Hematopoietic multipotent progenitor cell treated with erythropoietin and hydrocortisone succinate and interleukin-3 and kit ligand, for 17 days (in vitro differentiated cells): ENCODE measurements at regions not wholly inside any gene's neighbourhood (a gene's known extent, or its start where the extent isn't known, plus 50 kb on each side); places are given as distances from the start of the nearest gene placed in this dataset.

Experiments
- DNase-seq: peaks from one replicate; pipeline ENCODE4 v3.0.0-alpha.2; 2015; ENCODE audit warnings: low spot score

DNA sequence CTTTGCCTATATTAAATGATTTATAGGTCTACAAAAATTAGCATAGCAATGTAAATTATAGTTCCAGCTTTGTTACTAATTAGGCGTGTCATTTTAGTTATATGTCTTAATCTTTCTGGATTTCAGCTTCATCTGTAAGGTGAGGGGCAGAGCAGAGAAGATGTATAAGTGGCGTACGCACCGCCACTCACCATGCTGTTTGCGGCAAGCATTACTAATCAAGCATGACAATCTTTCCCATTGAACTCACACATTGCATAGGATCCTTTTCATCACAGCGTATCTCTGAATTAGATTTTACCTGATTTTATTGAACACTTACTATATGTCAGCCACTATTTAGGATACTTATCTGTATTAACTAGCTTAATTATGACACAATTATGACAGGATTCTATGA, 183.6 kb upstream of the DLGAP1 start:
- DNase-seq, result no peak

DNA sequence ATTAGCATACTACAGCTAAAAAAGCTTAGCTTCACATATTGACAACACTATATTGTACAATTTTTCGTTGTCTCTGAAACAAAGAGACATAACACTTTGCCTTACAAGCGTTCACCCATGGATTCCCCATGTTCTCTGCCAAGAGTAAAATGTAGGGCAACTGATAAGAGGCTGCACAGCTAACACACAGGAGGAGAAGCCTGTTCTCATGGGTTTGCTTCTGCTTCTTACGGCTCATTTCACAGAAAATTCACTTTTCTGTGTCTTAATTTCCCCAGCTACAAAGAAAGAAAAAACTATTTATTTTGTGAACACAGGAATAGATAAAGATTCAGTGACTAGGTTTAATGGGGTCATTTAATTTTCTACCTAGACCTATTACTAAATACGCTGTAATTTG, 182.8 kb upstream of the DLGAP1 start:
- no peak for DNase-seq

DNA sequence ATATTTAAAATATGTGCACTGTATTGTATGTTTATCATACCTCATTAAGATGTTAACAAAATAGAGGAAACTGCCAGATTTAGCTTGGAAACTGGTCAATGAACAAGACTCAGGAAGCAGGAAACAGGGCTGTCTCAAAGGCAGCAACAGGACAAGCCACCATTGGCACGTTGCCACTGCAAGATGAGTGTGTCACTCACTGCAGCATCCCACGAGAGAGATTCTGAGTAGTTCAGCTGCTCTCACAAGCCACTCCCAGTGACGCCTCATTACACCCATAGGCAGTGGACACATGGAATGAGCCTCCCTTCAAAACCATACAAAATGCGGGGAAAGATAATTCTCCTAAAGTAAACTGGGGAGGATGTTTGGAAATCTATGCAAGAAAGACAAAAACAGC, 181.9 kb upstream of the DLGAP1 start:
- DNase-seq, result no peak

DNA sequence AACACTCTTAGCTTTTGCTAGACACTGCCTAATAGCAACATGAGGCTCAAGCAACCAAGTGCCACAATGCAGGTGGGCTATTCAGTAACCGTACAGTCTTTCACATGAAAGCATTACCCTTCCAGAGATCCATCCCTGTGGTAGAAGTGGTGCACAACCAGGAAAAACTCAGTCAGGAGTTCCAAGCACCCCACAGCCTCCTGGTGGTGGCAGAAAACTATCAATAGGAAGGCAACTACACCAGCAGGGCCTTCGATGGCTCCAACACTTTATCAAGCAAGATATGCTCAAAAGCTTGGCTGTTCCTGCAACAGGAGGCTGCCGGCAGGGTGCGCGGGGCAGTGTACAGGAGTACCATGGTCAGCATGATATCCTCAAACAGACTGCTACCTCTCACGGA, 176.1 kb upstream of the DLGAP1 start:
- DNase-seq, result no peak

DNA sequence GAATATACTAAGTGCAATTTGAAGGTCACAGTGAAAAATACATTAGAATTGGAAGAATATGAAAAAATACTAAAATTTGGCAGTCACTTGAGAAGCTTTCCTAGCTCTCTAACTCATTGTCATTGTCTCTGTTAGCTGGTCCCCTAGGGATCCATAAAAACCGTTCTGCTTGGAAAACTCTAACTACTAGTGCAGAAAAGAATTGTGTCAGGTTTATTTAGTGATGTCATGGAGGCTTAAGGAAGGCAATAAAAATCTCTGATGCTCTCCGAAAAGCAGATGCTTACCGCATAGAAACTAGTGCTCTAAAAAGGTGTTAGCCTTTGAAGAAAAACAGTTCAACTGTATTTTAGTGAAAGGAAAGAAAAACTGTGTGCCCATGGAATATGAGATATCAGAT, 150.1 kb upstream of the DLGAP1 start:
- no peak for DNase-seq

DNA sequence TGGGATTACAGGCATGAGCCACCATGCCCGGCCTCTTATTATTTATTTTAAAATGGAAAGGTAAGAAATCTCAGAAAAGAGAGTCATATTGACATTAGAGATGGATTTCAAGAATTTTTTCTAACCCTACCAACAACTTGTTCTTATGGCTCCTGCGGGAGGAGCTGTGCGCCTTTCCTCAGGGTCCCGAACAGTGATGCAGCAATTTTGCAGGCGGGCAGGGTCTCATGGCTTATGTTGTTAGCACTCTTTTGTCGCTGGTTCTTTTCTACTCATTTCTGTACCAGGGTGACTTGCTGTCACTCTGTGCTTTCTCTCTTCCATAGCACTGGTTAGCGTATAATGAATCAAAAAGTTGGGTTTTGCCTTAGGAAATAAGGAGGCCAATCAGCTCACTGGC, 148.8 kb upstream of the DLGAP1 start:
- DNase-seq, result no peak

DNA sequence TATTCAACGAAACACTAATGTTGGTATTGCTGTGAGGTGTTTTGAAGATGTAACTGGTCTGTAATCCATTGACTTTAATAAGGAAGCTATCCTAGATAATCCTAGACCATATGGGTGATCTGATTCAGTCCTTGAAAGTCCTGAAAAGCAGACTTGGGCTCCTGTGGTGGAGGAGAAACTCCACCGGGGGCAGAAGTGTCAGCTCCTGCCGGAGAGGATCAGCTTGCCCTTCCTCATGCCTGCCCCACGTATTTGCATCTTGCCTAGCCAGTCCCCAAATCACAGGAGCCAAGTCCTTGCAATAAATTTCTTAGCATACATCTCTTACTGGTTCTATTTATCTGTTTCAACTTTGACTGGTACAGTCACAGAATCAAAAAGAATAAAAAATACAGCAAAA, 144.2 kb upstream of the DLGAP1 start:
- DNase-seq, result no peak

DNA sequence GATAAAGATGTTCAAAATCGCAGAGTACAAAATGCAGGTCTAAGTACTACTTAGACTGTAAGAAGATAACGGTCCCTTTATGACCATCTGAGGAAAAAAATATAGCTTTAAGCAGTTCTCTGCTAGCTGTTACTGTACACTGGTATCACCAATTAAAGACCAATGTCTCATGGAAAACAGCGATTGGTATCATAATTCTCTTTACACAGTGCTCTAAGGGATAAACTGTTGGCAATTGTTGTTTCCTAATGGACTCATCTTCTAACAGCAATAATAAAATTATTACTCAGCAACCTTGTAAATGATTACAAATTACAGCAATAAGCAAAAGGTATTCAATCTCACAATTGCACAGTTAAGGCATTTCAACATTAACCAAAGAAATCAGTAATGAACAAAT, 142.2 kb upstream of the DLGAP1 start:
- DNase-seq, result no peak

DNA sequence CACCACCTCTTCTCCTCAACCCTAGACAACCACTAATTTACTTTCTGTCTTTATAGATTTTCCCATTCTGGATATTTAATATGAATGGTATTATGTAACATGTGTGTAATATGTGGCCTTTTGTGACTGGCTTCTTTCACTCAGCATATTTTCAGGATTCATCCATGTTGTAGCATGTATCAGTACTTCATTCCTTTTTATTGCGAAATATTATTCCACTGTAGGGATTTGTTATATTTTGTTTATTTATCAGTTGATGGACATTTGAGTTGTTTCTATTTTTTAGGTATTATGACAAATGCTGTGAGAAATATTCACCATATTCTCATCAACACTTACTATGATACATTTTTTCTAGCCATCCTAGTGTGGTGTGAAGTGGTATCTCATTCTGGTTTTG, 138.8 kb upstream of the DLGAP1 start:
- DNase-seq, result no peak

DNA sequence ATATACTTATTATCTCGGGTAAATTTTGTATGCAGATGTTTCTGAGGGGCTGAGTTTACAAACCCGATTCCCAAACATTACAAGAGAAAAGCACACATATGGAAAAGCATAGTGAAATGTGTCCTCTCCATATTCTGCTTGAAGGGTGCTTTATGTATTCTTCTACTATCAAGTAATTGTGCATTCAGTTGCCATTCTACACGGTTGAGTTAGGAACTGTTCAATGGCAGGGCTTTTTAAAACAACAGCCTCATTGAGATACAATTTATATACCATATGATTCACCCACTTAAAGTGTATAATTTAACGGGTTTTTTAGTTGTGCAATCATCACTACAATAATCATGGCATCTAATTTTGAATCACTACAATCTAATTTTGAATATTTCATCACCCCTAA, 138.4 kb upstream of the DLGAP1 start:
- DNase-seq, result no peak

DNA sequence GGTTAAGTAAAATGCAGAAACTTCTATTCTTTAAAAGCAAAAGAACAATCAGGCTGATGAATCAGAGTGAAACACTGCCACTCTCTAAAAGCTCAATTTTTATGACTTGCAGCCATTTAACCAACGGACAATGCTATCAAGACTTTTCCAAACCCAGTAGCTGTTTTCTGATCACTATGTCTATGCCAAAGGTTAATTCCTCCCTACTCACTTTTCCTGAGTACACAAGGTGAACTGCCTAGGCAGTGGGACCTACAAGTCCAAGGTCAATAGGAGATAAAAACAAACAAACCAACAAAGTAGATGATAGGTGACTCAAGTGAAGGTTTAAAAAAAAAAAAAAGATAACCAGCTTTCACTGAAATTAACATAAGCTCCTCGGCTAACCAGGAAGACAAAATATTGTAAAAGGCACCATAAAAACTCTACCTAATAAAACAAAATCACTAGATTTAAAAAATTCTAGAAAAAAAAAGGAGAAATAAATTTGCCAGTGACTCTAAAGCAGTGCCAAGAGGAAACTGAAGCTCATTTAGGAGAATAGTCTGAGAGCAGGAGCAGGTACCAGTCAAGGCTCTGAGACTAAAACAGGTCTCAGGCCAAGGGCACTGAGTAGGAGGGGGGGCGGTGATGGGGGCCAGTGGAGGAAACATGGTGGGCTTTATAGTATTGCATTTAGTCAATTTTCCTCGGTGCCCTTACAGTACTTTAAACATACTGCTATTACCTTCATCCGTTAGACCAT, 134.1 kb upstream of the DLGAP1 start:
- no peak for DNase-seq

DNA sequence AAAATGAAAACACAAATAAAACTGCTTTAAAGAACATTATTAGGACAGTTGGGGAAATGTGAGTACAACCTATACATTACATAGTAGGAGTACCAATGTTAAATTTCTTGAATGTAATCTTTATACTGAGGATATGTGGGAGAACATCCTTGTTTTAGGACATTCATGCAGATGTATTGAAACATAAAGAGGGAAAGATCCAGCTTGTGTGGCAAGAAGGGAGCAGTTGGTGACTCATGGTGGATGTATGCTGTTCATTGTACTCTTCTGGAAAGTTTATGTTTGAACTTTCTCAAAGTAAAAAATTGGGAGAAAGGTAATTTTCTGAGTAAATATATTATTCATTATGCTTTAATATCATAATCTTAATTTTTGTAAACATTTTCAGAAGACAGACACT, 132.1 kb upstream of the DLGAP1 start:
- DNase-seq, result no peak

DNA sequence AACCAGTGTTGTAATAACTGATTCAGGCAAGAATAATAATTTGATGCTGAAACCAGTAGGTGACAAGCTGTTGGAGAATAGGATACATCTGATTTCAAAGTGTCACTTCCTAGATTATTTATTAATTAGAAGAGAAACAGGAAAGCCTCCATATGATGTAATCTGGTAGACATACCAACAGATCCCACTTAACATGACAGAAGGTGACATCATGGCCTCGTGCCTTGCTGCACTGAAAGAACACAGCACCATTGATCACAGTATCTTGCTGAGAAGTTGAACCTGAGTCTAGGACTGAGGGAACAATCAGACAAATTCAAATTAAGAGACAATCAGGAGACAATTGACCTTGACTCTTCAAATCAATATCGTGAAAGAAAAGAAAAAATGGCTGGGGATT, 131.6 kb upstream of the DLGAP1 start:
- no peak for DNase-seq

DNA sequence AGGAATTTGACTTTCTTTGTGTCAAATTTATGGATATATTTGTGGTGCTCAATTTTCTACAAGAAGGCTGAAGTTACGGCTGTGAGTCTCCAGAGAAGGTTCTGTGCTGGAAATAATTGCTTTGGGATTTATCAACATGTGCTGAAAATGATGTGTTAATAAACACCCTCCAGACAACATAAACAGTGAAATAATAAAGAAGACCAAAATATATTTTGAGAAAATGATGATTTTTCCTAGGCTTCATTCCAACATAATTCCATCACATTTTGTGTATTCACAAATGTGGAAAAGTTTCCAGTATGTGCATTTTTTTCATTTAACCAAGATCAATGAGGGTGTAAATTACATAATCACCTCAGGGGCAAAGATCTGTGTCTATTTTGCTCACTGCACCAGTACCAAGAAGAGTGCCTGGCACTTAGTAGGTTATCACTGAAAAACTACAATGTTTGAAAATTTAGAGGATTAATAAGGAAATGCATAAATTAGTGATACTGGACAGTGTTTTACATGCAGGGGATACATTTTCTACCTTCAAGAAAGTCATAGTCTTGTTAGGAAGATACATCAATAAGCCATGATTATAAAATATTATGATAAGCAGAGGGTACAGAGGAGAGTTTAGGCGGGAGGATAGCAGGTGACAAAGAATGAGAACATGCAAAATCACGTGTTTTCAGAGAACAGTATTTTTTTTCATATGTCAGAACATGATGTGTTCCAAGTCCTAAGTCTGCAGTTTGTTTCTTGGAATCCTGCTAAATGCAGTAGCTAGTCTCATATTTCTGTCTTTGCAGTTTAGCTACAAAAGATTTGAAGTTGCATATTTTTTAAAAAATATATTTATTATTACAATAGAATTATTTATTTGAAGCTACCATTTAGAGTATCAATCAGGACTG, 127.6 kb upstream of the DLGAP1 start:
- DNase-seq, result no peak

DNA sequence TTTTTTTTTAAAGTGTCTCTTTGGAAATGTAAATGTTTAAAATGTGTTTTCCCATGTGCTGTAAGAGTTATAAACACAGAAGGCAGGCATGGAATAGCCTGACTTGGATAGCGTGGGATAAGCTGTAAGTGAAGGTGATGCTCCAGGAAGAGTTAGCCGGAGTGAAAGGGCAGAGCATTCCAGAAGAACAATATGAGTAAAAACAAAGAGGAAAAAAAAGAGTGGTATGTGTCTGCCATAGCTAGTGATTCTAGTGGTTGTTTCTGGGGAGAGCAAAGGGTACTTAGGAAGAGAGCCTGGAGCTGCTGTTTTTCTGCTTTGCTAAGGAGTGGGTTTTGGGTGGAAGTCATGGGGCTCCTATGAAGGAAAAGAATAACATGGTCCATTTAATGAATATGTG, 126.9 kb upstream of the DLGAP1 start:
- DNase-seq, result no peak

DNA sequence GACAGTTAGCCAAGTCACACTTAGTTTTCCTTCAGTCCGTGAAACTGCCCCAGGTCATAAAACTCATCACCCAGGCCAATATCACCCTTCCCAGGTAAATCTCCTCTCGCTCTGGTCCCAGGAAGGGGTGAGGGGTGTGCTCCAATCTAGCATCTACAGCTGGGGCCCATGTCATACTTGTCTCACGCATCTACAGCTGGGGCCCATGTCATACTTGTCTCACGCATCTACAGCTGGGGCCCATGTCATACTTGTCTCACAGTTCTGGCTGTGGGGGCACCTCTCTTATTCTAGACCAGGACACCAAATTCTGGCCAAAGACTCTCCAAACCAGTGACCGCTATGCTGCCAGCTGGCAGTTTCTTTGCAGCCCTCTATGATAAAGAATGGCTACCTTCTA, 123.3 kb upstream of the DLGAP1 start:
- no peak for DNase-seq

DNA sequence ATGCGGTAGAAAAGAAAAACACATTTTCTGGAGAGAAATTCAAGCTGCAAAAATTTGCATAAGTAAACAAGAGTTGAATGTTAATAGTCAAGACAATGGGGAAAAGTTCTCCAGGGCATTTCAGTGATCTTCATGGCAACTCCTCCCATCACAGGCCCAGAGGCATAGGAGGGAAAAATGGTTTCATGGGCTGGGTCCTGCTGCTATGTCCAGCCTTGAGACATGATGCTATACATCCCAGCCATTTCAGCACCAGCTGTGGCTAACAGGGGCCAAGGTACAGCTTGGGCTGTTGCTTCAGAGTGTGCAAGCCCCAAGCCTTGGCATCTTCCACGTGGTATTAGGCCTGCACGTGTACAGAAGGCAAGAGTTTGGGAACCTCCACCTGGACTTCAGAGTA, 118.6 kb upstream of the DLGAP1 start:
- no peak for DNase-seq

DNA sequence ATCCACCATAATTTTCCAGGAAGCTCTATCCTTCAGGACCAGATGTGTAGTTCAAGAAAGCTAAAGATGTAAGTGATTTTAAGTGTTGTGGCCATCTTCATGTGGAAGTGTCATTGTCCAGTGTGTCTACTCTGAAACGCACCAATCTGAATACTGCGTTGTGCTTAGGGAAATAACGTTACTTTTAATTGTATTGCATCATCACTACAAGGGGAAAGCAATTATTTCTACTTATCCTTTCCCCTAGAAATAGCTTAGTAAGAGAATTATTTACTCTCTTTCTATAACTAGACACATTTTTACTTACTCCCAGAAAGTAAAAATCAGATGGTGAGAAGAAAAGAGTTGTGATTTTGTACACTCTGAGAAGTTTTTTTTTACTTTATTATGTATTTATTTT, 102.4 kb upstream of the DLGAP1 start:
- DNase-seq, result no peak

DNA sequence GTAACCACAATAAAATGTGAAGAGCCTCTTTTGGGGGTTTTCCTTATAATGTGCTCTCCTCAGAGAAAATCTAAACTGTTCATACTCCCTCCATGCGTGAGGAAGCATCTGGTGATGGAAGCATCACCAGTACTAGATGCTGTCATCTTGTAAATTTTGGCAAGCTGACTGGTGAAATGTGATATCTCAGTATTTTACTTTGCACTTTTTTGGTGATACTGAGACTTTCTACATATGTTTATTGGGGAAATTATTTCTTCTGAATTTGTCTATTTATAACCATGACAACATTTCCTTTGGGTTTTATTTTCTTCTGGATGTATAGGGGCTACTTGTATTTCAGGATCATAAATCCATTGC, 95.9 kb upstream of the DLGAP1 start:
- no peak for DNase-seq

DNA sequence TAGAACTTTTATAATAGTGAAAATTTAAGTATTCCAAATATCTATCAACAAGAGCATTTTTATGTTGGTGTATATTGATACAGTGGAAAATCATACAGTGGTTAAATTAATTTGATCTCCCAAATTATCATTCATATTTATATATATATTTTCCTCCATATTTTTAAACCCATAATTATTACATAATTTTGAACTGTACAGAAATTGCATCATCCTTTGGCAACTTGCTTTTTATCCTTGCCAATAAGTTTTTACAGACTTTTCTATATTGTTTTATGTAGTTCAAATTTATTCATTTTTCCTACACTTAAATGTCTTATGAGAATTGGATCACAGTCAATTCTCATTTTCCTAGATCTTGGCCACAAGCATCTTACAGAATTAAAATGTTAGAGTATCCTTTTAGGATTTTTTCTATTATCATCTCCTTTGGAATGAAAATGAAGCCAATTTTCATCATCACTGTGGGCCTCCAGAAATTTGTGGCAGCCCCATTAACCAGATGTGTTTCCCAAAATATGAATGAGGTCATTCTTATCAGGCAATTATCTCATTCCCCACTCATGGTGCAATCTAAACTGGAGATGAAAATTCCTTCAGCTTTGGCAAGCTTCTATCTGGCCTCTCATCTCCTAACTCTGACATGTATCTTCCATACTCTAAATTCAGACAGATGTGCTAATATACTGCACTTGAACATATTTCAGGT, 94.2 kb upstream of the DLGAP1 start:
- no peak for DNase-seq

DNA sequence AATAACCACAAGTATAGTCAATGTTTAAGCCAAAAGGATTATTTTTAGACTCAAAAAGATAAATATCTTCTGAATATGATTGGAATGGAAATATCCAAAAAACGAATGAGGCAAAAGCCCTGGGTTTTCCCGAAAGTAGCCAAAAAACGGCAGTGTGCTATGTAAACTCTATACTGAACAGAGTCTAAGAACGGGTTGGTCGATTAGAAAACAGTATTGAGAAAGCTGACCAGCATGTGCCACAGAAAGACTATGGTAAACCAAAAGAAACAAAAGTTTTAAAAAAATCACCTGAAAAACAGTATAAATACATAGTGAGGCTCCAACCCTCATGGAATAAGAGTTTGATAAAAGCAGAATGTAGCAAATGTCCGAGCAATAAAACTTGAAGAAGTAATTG, 92.0 kb upstream of the DLGAP1 start:
- DNase-seq, result no peak

DNA sequence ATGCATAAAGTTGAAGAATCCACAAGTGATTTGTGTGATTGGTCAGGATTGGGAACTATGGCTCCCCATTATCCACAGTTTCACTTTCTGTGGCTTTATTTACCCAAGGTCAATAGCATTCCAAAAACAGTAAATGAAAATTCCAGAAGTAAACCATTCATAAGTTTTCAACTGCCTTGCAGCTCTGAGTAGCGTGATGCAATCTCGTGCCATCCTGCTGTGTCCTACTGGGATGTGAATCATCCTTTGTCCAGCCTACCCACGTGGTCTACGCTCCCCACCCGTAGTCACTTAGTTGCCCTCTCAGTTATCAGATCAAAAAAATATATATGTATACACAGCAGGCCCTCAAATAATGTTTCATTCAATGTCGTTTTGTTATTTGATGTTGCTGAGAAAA, 89.0 kb upstream of the DLGAP1 start:
- no peak for DNase-seq

DNA sequence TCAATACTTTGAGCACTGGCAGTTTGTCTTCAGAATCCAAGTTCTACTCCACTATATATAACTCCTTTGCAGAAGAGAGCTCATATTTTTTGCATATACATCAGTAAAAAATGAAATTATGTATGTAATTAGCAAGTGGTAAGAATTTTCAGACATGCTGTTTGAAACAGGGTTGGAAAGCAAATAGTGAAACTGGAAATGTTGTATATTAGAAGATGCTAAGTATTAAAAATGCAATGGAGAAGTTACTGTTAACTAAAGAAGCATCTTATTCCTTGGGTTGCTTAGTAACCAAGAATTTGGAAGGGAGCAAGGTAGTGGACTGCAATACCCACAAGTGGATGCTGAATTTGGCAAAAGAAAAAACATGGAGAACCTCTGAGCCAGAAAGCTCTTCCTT, 88.6 kb upstream of the DLGAP1 start:
- no peak for DNase-seq
